ENCODE measurements at regions not wholly inside any gene's neighbourhood (a gene's known extent, or its start where the extent isn't known, plus 50 kb on each side); places are given as distances from the start of the nearest gene placed in this dataset.

DNA sequence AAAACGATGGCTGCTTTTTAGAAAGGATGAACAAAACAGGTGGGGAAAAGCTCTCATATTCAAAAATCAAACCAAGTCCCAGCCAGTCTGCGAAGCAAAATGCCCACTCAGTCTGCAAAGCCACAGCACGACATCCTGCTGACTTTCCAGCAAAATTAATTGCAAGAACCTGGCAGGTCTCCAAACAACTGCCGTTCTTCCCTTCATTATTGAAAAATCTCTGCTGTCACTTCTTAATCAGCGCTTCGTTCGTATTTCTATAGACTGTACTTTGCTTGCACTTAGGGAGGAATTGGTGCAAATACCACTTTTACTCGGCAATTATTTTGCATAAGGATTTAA lies 222.4 kb downstream of the CBLN4 start:
- DNase-seq: no peak
- Mint-ChIP-seq H3K27me3 (ENCODE audit: low read depth, poor library complexity) (peaks cover 5% of the 10 kb centered on the region), H3K9me3 (peaks cover 42% of the 10 kb centered on the region), H3K36me3 (ENCODE audit: low read depth) (no peaks in the 10 kb centered on the region), H3K4me1 (no peaks in the 10 kb centered on the region), H3K4me3 (no peak overlapping the region), H3K27ac (no peak overlapping the region)
- TF ChIP-seq, protein P1, sequence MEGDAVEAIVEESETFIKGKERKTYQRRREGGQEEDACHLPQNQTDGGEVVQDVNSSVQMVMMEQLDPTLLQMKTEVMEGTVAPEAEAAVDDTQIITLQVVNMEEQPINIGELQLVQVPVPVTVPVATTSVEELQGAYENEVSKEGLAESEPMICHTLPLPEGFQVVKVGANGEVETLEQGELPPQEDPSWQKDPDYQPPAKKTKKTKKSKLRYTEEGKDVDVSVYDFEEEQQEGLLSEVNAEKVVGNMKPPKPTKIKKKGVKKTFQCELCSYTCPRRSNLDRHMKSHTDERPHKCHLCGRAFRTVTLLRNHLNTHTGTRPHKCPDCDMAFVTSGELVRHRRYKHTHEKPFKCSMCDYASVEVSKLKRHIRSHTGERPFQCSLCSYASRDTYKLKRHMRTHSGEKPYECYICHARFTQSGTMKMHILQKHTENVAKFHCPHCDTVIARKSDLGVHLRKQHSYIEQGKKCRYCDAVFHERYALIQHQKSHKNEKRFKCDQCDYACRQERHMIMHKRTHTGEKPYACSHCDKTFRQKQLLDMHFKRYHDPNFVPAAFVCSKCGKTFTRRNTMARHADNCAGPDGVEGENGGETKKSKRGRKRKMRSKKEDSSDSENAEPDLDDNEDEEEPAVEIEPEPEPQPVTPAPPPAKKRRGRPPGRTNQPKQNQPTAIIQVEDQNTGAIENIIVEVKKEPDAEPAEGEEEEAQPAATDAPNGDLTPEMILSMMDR (IDR thresholded peaks at IDR 0.05): no peak

DNA sequence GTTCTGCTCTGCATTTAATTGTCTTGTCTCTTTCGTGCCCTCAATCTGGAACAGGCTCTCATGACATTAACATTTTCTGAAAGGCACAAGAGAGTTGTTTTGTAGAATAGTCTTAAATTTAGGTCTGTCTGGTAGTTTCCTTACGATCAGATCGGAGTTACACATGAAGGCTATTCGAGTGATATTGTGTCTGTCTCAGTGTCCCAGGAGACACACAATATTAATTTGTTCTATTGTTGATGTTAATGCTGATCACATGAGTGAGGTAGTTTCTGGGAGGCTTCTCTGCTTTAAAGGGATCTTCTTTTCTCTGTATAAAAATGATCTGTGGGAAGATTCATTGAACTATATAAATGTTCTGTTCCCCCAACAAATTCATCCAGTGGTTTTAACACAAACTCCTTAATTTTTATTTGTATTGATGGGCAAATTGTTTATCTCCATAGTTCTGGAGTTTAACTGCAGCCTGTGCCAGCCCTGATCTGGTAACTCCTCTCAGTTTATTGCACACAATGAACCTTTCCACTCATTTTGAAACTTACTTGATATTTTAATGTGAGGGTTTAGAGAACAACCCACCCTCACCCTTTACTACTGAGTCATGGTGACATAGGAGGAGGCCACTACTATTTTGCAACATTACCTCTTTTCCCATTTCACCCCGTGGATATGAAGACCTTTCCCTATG lies 223.0 kb downstream of the CBLN4 start:
- Mint-ChIP-seq H3K9me3 (peaks cover 39% of the 10 kb centered on the region), H3K27me3 (ENCODE audit: low read depth, poor library complexity) (peaks cover 5% of the 10 kb centered on the region), H3K4me3 (no peak overlapping the region), H3K27ac (no peak overlapping the region), H3K4me1 (no peaks in the 10 kb centered on the region), H3K36me3 (ENCODE audit: low read depth) (no peaks in the 10 kb centered on the region)
- no peak for DNase-seq
- TF ChIP-seq, protein P1 (IDR thresholded peaks at IDR 0.05): no peak

DNA sequence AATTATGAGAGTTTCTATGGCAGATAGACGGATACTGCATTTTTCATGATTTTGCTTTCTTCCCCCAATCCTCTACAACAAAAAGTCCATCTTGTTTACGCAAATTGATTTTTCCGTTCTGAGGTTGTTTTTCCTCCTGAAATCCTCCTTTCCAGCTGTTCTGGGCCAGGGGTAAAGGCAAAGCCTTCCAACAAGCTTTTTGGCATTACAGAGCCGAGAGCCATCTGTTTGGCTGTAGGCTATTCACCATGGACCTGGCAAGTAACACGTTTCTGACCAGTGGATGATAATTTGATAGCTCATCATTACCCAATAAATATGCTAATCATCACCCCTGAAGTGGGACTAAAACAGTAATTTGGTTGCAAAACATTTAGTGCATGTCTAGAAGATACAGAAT lies 226.5 kb downstream of the CBLN4 start:
- H3K36me3 Mint-ChIP-seq (ENCODE audit: low read depth): no peaks in the 10 kb centered on the region
- TF ChIP-seq, protein P1 (IDR thresholded peaks at IDR 0.05): no peak
- peaks cover 22% of the 10 kb centered on the region for H3K9me3 Mint-ChIP-seq
- H3K4me1 Mint-ChIP-seq: no peaks in the 10 kb centered on the region
- H3K27me3 Mint-ChIP-seq (ENCODE audit: low read depth, poor library complexity): peaks cover 9% of the 10 kb centered on the region
- H3K27ac Mint-ChIP-seq: no peak overlapping the region
- no peak for DNase-seq
- H3K4me3 Mint-ChIP-seq: no peak overlapping the region

DNA sequence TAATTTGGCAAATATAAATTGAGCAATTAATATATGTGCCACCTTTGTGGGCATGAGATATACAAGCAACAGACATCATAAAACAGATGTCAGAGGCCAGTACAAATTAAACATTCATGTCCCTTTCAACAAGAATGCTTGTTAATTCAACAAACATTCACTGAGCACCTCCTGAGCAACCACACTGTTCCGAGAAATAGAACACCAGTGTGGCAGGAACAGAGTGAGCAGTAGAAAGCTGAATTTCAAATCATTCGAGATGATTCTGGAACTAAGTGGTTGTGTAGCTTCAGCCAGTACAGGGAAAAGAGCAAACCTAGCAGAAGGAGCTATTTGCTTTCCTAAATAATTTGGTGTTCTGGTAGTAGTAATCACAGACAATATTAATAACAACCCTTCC lies 227.7 kb downstream of the CBLN4 start:
- TF ChIP-seq, protein P1 (IDR thresholded peaks at IDR 0.05): no peak
- Mint-ChIP-seq H3K27ac (no peak overlapping the region), H3K36me3 (ENCODE audit: low read depth) (no peaks in the 10 kb centered on the region), H3K4me1 (no peaks in the 10 kb centered on the region), H3K9me3 (peaks cover 17% of the 10 kb centered on the region), H3K27me3 (ENCODE audit: low read depth, poor library complexity) (peaks cover 9% of the 10 kb centered on the region), H3K4me3 (no peak overlapping the region)
- no peak for DNase-seq

DNA sequence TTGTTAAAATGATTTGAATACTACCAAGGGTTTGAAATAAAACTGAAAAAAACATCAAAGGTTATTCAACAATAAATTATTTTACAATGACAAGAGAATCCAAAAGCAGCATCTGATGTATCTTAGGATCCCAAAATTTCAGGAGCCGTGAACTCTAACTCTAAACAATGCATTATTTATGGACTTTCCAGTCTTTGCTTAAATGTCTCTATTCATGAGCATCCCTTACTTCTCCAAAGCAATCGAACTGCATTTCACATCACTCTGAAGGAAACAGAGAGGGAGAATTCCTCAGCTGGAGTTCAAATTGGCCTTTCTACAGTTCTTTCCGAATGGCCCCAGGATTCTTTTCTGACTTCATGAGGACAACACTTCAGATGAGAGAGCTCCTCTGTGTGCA lies 229.1 kb downstream of the CBLN4 start:
- Mint-ChIP-seq H3K4me1 (no peaks in the 10 kb centered on the region), H3K27me3 (ENCODE audit: low read depth, poor library complexity) (peaks cover 9% of the 10 kb centered on the region), H3K36me3 (ENCODE audit: low read depth) (no peaks in the 10 kb centered on the region), H3K27ac (no peak overlapping the region), H3K4me3 (no peak overlapping the region), H3K9me3 (peaks cover 17% of the 10 kb centered on the region)
- no peak for DNase-seq
- TF ChIP-seq, protein P1 (IDR thresholded peaks at IDR 0.05): no peak

DNA sequence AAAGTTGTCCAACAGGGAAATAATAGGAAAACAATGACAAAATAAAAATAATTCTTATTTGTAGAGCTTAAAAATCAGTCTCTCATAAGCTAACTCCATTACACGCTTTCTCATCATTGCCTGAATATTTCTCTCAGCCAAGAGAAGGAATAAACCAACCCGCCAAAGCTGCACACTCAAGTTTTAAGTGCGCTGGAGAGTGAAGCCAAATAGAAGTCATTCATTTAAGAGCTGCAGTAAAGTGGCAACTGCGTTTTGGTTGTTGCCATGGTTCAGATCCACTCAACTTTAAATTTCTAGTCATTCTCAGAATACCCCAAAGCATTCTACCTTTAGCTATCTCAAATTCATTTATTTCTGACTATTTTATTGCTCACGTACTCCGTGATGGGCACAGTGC lies 230.7 kb downstream of the CBLN4 start:
- no peaks in the 10 kb centered on the region for H3K36me3 Mint-ChIP-seq (ENCODE audit: low read depth)
- no peak for DNase-seq
- no peak overlapping the region for H3K27ac Mint-ChIP-seq
- H3K27me3 Mint-ChIP-seq (ENCODE audit: low read depth, poor library complexity): peaks cover 9% of the 10 kb centered on the region
- TF ChIP-seq, protein P1 (IDR thresholded peaks at IDR 0.05): no peak
- H3K4me3 Mint-ChIP-seq: no peak overlapping the region
- H3K4me1 Mint-ChIP-seq: no peaks in the 10 kb centered on the region
- H3K9me3 Mint-ChIP-seq: peaks cover 17% of the 10 kb centered on the region
